H9 (cell line): ENCODE measurements at regions not wholly inside any gene's neighbourhood (a gene's known extent, or its start where the extent isn't known, plus 50 kb on each side); places are given as distances from the start of the nearest gene placed in this dataset.

ENCODE experiments used
- DNase-seq: peaks from one replicate; pipeline ENCODE4 v3.0.0-alpha.2; 2017
- H2AFZ ChIP-seq: one replicate; pipeline ENCODE4 v1.6.1; 2013; ENCODE audit warnings: mild to moderate bottlenecking, low read length, control low read depth, moderate library complexity
- H2AK5ac ChIP-seq: 2 replicates; pipeline ENCODE4 v1.6.1; 2013; ENCODE audit warnings: low read length, control low read depth, mixed read lengths; ENCODE audit not compliant: insufficient read length
- H2BK120ac ChIP-seq: one replicate; pipeline ENCODE4 v1.6.1; 2013; ENCODE audit warnings: low read depth, mild to moderate bottlenecking, low read length, control low read depth, inconsistent platforms; ENCODE audit not compliant: poor library complexity, severe bottlenecking
- H2BK12ac ChIP-seq: 2 replicates; pipeline ENCODE4 v1.6.1; 2013; ENCODE audit warnings: low read length, control low read depth, mixed read lengths, low read depth; ENCODE audit not compliant: insufficient read length
- H2BK15ac ChIP-seq: 2 replicates; pipeline ENCODE4 v1.6.1; 2013; ENCODE audit warnings: low read depth, low read length, control low read depth
- H2BK20ac ChIP-seq: one replicate; pipeline ENCODE4 v1.6.1; 2013; ENCODE audit warnings: low read depth, mild to moderate bottlenecking, low read length, control low read depth, inconsistent platforms; ENCODE audit not compliant: poor library complexity, severe bottlenecking
- H2BK5ac ChIP-seq: 2 replicates; pipeline ENCODE4 v1.6.1; 2013; ENCODE audit warnings: low read length, control low read depth, mixed read lengths; ENCODE audit not compliant: insufficient read length
- H3K14ac ChIP-seq: 2 replicates; pipeline ENCODE4 v1.6.1; 2013; ENCODE audit warnings: low read length, control low read depth; ENCODE audit not compliant: insufficient read depth
- H3K18ac ChIP-seq: 2 replicates; pipeline ENCODE4 v1.6.1; 2013; ENCODE audit warnings: low read depth, mild to moderate bottlenecking, mixed read lengths, low read length, control low read depth; ENCODE audit not compliant: insufficient read length
- H3K23ac ChIP-seq: 2 replicates; pipeline ENCODE4 v1.6.1; 2013; ENCODE audit warnings: low read length, control low read depth, mixed read lengths, low read depth; ENCODE audit not compliant: insufficient read length
- H3K23me2 ChIP-seq: 2 replicates; pipeline ENCODE4 v1.6.1; 2013; ENCODE audit warnings: low read depth, mild to moderate bottlenecking, mixed read lengths, low read length, control low read depth; ENCODE audit not compliant: insufficient read length, poor library complexity, severe bottlenecking
- H3K27ac ChIP-seq: 2 replicates; pipeline ENCODE4 v1.5.1; 2013; ENCODE audit warnings: low read length, control low read depth, mixed read lengths, low read depth; ENCODE audit not compliant: insufficient read length
- H3K27me3 ChIP-seq: 2 replicates; pipeline ENCODE4 v1.6.1; 2013; ENCODE audit warnings: low read length, control low read depth, inconsistent platforms; ENCODE audit not compliant: insufficient read depth
- H3K4ac ChIP-seq: 2 replicates; pipeline ENCODE4 v1.6.1; 2013; ENCODE audit warnings: low read depth, mild to moderate bottlenecking, control low read depth, inconsistent platforms, low read length, moderate library complexity
- H3K4me1 ChIP-seq: 2 replicates; pipeline ENCODE4 v1.6.1; 2013; ENCODE audit warnings: low read length, control low read depth, inconsistent platforms; ENCODE audit not compliant: insufficient read depth
- H3K4me2 ChIP-seq: 2 replicates; pipeline ENCODE4 v1.6.1; 2013; ENCODE audit warnings: low read length, control low read depth, mixed read lengths; ENCODE audit not compliant: insufficient read length, insufficient read depth
- H3K56ac ChIP-seq: 2 replicates; pipeline ENCODE4 v1.6.1; 2013; ENCODE audit warnings: low read depth, mild to moderate bottlenecking, mixed read lengths, low read length, control low read depth; ENCODE audit not compliant: insufficient read length
- H3K79me1 ChIP-seq: 2 replicates; pipeline ENCODE4 v1.6.1; 2013; ENCODE audit warnings: low read depth, mild to moderate bottlenecking, moderate library complexity, low read length, control low read depth, inconsistent platforms; ENCODE audit not compliant: insufficient read depth, poor library complexity, severe bottlenecking
- H3K79me2 ChIP-seq: 2 replicates; pipeline ENCODE4 v1.6.1; 2013; ENCODE audit warnings: low read length, control low read depth, inconsistent platforms; ENCODE audit not compliant: insufficient read depth
- H3K9ac ChIP-seq: 2 replicates; pipeline ENCODE4 v1.6.1; 2013; ENCODE audit warnings: low read length, control low read depth, mixed read lengths; ENCODE audit not compliant: insufficient read length; ENCODE audit errors: extremely low read depth
- H3K9me3 ChIP-seq: one replicate; pipeline ENCODE4 v1.6.1; 2013; ENCODE audit warnings: low read depth, low read length, inconsistent platforms; ENCODE audit not compliant: control insufficient read depth
- H3T11ph ChIP-seq: one replicate; pipeline ENCODE4 v1.6.1; 2013; ENCODE audit warnings: mild to moderate bottlenecking, low read length, control low read depth, inconsistent platforms
- H4K20me1 ChIP-seq: one replicate; pipeline ENCODE4 v1.6.1; 2013; ENCODE audit not compliant: control insufficient read depth, insufficient read length, insufficient read depth
- H4K5ac ChIP-seq: 2 replicates; pipeline ENCODE4 v1.6.1; 2013; ENCODE audit warnings: low read depth, mild to moderate bottlenecking, mixed read lengths, low read length, control low read depth; ENCODE audit not compliant: insufficient read length
- H4K8ac ChIP-seq: replicated peaks from 2 replicates; pipeline ENCODE4 v1.6.1; 2013; ENCODE audit warnings: low read length, control low read depth, mixed read lengths, low read depth; ENCODE audit not compliant: insufficient read length
- H4K91ac ChIP-seq: 2 replicates; pipeline ENCODE4 v1.6.1; 2013; ENCODE audit warnings: low read depth, mild to moderate bottlenecking, moderate library complexity, mixed read lengths, low read length, control low read depth; ENCODE audit not compliant: insufficient read length
- H3K27ac Mint-ChIP-seq, 3 experiments: 2 replicates in 2 of 3; 3 replicates in 1 of 3; pipeline ENCODE4 v1.8.0; 2020 to 2021; ENCODE audit warnings: mixed read lengths in 3 of 3, mild to moderate bottlenecking in 1 of 3, moderate library complexity in 1 of 3
- H3K27me3 Mint-ChIP-seq: 2 replicates; pipeline ENCODE4 v1.8.0; 2021; ENCODE audit warnings: low read depth, mild to moderate bottlenecking, moderate library complexity, mixed read lengths
- H3K36me3 Mint-ChIP-seq, 3 experiments: 2 replicates in 2 of 3; 3 replicates in 1 of 3; pipeline ENCODE4 v1.8.0; 2020 to 2021; ENCODE audit warnings: low read depth in 3 of 3, mixed read lengths in 3 of 3; ENCODE audit not compliant: insufficient read depth in 1 of 3
- H3K4me1 Mint-ChIP-seq, 2 experiments: 2 replicates each; pipeline ENCODE4 v1.8.0; 2020; ENCODE audit warnings: mixed read lengths in 2 of 2
- H3K4me3 Mint-ChIP-seq, 2 experiments: 2 replicates in 1 of 2; 3 replicates in 1 of 2; pipeline ENCODE4 v1.8.0; 2020 to 2021; ENCODE audit warnings: mild to moderate bottlenecking in 2 of 2, mixed read lengths in 2 of 2, moderate library complexity in 1 of 2
- H3K9me3 Mint-ChIP-seq, 2 experiments: 2 replicates in 1 of 2; 3 replicates in 1 of 2; pipeline ENCODE4 v1.8.0; 2020; ENCODE audit warnings: mild to moderate bottlenecking in 2 of 2, mixed read lengths in 2 of 2, moderate library complexity in 1 of 2
- WGBS: extraction: QIAGEN DNeasy Blood & Tissue Kit; methylation state at CpG from one replicate; pipeline ENCODE4 v1.1.7; 2013; ENCODE audit warnings: missing lambda C conversion rate, low lambda C conversion rate, mixed read lengths; ENCODE audit not compliant: insufficient read length; ENCODE audit errors: extremely low coverage; 5-methylcytosine and 5-hydroxymethylcytosine counted together
- TF ChIP-seq, protein P1 (sequence below): fragments of 200-600 bp; sonication (generic); conservative IDR thresholded peaks from 3 replicates; pipeline ENCODE4 v1.8.0; 2021; ENCODE audit warnings: antibody characterized with exemption, mild to moderate bottlenecking

DNA sequence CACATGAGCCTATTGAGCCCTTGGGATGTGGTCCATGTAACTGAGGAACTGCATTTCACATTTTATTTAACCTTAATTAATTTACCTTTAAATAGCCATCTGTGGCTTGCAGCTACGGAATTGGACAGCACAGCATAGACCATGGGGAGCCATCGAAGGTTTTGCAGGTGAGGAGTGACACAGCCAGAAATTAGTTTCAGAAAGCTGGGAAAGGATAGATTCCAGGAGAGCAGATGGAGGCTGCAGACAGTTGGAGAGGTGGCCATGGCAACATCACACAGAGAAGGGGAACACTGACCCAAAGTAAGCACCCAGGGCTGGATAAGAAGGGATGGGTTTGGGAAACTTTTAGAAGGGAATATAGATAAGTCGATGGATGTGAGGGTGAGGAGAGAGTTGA, 100.1 kb upstream of the SLC6A11 start:
- Histone ChIP-seq H2BK12ac (no peak overlapping the region), H3K79me2 (no peaks in the 10 kb centered on the region), H2BK20ac (no peak overlapping the region), H3K4ac (no peak overlapping the region), H2BK5ac (no peak overlapping the region), H3K79me1 (no peaks in the 10 kb centered on the region), H3K56ac (no peak overlapping the region), H4K20me1 (no peaks in the 10 kb centered on the region), H4K91ac (no peak overlapping the region), H4K8ac (no peak overlapping the region), H3K9me3 (no peaks in the 10 kb centered on the region), H2BK120ac (no peak overlapping the region), H3K27me3 (no peaks in the 10 kb centered on the region), H3K14ac (no peak overlapping the region), H3K4me1 (no peaks in the 10 kb centered on the region), H3T11ph (no peak overlapping the region), H3K4me2 (no peak overlapping the region), H3K27ac (no peak overlapping the region), H2AFZ (no peak overlapping the region), H3K23ac (no peak overlapping the region), H3K9ac (no peak overlapping the region), H2AK5ac (no peak overlapping the region), H4K5ac (no peak overlapping the region), H3K18ac (no peak overlapping the region), H3K23me2 (no peaks in the 10 kb centered on the region), H2BK15ac (no peak overlapping the region)
- H3K4me3 Mint-ChIP-seq: no peak overlapping the region
- no CpG with 5 or more reads among the region's 3 CpGs for WGBS
- no peaks in the 10 kb centered on the region for H3K36me3 Mint-ChIP-seq
- no peaks in the 10 kb centered on the region for H3K4me1 Mint-ChIP-seq
- peaks cover 37% of the 10 kb centered on the region for H3K27me3 Mint-ChIP-seq
- TF ChIP-seq, protein P1, sequence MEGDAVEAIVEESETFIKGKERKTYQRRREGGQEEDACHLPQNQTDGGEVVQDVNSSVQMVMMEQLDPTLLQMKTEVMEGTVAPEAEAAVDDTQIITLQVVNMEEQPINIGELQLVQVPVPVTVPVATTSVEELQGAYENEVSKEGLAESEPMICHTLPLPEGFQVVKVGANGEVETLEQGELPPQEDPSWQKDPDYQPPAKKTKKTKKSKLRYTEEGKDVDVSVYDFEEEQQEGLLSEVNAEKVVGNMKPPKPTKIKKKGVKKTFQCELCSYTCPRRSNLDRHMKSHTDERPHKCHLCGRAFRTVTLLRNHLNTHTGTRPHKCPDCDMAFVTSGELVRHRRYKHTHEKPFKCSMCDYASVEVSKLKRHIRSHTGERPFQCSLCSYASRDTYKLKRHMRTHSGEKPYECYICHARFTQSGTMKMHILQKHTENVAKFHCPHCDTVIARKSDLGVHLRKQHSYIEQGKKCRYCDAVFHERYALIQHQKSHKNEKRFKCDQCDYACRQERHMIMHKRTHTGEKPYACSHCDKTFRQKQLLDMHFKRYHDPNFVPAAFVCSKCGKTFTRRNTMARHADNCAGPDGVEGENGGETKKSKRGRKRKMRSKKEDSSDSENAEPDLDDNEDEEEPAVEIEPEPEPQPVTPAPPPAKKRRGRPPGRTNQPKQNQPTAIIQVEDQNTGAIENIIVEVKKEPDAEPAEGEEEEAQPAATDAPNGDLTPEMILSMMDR: no peak
- peaks cover 0 to 3% of the 10 kb centered on the region in 2 experiments; a peak in 3 of 5 replicates for H3K9me3 Mint-ChIP-seq
- DNase-seq: no peak
- no peak overlapping the region; a peak in 1 of 7 replicates for H3K27ac Mint-ChIP-seq
